NCI-H1436 treated with DMSO at 0.1 percent for 48 hours (cell line): ENCODE measurements at regions not wholly inside any gene's neighbourhood (a gene's known extent, or its start where the extent isn't known, plus 50 kb on each side); places are given as distances from the start of the nearest gene placed in this dataset.

ENCODE experiments used
- DNase-seq: peaks from one replicate; lab custom pipeline; 2025; lab: John Stamatoyannopoulos, UW

DNA sequence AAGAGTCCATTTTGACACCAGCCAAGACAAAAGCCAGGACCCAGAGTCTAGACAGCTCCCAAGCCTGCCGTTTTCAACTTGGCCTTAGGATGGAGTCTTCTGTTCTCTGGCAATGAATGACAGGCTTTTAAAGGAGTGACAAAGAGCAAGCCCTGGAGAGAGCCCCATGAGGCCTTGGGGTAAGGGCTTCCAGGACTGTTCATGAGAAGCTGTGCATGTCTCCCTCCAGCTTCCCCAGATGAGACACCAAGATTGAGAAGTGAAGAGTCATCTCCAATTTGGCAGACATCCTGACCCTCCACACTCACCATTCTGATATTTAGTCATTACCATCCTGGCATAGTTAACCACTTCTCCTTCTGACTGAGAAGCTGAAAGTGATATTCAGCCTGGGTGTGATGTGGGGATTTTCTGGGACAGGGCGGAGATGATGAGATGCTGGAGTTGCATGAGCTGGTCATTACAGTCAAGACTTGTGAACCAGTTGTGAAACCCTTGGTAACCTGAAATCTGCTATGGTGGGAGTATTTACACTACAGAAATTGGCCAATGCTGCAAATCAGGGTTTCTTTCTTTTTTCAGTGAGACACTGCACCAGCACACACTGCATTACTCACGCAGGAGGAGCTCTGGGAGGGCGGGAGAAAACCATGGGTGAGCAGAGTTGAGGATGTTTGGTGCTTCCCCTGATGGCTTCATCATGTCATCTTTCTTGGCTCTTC lies 77.8 kb downstream of the VCPKMT start:
- no peak for DNase-seq

DNA sequence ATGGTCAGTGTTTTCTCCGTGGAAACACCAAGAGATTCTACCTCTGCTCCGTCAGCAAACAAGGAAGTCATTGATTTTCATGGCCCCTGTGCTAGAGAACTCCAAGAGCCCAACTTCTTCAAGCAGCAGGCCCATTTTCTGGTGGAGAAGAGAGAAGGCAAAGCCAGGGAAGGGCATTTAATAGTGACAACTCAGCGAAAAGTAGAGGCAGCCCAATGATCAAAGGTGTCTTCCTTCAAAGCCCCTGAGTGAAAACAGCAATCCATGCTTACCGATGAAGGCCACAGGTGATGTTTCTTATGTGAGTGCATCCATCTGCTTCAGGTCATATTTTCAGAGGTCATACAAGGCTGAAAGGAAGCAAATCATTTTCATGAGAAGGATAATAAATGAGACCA lies 77.3 kb downstream of the VCPKMT start:
- no peak for DNase-seq

DNA sequence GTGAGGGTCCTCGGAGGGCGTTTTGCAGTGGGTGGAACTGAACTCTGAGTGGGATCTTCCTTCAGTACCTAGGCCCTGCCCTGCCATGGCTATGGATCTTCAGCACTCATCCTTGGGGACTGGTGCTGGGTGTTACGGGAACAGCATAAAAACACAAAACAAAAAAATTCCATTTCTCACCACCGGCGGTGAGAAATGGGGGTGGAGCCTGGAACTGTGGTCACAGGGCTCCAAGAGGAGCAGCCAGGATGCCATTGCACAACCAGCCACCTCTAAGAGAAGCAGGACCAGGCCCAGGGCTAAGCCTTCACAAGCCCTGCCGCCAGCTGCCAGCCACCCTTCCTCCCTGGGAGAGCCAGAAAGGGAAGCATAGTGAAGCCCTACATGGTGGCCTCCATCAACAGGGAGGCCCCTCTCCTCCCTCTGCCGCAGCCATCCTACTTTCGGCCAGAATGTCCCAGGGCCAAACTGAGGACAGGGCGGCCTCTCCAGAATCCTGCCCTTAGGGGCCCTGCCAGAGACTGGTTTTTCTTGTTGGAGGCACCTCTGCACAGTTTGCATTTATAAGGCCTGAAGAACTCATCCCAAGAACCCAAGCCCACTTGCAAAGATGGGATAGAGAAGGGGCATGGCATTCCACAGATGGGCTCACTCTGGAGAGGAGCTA lies 76.5 kb downstream of the VCPKMT start:
- no peak for DNase-seq

DNA sequence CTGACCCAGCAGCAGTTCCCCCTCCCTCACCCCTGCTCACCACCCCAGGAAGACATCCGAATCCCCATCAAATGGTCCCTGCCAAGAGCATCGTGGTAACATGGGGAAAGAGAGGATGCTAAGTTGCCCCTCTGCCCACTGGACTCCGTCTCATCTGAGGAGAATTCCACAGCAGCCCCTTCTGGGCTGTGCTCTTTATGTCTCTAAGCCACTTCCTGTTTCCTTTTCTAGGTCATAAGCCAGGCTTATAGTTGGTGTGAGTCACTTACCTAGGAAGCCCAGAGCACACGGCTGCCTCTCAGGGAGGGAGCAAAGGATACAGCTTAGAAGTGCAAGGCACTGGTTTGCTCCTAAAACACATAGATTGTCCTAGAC lies 76.0 kb downstream of the VCPKMT start:
- DNase-seq, result no peak

DNA sequence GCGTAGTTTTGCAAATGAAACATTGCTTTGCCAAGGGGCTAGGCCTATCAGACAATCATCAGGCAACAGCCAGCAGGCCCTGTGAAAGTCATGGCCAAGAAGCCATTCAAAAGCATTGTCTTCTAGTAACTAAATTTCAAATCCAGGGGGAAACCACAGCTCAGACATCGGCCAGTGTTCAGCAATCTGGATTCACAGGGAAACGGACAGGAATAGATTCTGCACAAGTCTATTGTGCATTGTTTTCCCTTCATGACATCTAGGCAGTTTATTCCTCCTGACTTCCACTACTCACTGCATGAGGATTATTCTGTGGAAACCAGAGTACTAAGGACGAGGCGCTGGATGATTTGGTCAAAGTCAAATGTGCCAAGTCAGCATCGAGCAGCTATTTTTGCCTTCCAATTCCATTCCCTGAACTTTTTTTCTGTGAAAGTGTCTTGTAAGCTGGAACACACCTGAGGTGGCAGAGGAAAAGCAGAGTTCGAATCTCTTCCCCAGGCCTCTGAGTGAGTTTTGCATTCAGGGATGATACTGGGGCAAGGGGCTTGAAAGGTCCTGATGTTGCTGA lies 75.4 kb downstream of the VCPKMT start:
- DNase-seq, result no peak

DNA sequence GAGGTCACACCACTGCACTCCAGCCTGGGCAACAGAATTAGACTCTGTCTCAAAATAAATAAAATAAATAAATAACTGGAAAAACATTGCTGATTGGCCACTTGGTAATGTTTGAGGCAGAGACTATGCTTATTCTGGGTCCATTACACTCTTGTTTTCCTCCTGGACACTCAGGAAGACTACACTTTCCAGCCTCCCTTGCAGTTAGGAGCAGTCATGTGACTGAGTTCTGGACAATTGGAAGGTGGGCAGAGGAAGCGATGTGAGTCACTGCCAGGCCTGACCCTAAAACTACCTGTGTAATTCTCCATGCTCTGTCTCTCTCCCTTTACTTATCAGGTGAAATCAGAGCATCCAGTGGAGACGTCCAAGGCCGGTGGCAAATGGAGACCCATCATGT lies 74.4 kb downstream of the VCPKMT start:
- DNase-seq, result no peak

DNA sequence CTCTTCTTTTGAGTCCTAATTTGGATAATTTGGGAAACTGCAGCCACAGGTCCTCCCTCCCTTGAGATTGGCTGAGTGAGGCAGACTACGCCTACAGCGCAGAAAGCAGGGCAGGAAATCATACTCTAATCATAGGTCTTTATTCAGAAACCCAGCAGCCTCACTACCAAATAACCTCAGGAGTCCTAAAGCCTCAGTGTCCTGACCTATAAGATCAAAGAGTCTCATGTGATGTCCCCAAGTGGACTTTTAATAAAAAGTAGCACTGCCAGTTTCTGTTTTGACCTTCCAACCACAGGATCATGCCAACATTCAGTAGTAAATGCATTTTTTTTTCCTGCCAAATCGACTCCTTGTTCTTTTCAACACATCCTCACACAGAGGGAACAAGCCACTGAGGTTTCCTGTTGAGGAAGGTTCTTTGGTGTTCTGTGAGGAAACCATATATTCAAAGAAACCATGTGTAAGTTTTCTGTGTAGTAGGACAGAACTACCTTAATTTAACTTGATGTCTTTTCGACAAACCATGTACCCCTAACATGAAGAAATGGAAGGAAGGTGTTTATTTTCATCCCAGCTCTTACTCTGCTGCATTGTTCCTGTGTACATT lies 72.2 kb downstream of the VCPKMT start:
- DNase-seq, result no peak

DNA sequence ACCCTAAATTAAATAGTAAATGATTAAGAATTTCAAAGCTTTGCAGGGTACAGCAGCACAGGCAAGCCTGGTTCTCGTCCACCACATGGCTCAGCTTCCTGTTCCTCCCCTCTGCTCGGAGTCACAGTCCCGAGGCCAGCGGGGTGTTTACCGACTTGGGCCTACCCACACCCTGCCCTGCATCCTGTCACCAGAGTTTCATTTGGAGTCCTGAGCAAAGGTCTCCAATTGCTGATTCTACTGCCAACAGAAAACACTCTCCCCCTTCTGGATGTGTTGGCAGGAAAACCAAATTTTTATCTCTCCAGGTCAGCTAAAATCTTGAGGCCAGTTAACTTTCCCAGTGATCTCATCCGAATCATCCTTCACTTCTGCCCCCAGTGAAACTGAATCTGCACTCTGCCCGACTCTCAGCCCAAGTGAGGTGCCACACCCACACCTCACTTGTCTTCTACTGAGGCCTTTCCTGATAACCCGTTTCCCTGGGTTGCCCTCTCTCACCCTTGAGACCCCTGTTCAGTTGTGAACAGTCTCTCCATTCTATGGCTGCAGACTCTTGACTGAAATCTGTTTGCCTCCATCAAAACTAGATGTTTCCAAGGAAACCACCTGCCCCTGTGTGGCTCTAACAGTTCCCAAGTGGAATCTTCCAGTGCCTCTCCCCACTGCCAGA lies 71.2 kb downstream of the VCPKMT start:
- DNase-seq, result no peak

DNA sequence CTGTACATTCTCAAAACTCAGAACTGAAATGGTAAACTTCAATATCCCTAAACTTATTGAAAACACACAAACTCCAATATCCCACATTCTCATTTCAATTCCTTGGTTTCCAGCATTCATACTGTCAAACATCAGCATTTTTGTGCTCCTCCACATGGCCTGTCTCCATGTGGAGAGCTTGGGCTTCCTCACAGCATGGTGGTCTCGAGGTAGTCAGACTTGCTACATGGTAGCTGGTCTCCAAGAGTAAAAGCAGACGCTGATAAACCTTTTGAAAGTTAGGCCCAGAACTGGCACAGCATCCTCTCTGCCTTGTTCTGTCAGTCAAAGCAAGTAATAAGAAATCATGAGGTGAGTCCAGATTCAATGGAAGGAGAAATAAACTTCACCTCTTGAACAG lies 70.5 kb downstream of the VCPKMT start:
- no peak for DNase-seq

DNA sequence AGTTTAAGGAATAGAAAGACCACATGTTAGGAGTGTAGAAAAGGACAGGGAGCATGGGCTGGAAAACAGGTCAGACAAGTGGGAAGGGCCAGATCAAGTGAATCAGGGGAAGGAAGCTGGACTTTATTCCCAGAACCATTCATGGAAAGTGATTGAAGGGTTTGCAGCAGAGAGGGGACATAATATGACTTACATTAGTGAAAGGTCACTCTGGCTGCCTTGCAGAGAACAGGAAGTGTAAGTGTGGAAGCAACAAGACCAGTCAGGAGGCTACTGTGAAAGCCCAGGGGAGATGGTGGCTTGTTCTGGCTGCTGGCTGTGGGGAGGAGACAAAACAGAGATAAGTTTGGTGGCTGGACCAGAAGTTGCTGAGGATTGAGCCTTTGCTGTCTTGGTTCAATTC lies 69.1 kb downstream of the VCPKMT start:
- DNase-seq, result no peak

DNA sequence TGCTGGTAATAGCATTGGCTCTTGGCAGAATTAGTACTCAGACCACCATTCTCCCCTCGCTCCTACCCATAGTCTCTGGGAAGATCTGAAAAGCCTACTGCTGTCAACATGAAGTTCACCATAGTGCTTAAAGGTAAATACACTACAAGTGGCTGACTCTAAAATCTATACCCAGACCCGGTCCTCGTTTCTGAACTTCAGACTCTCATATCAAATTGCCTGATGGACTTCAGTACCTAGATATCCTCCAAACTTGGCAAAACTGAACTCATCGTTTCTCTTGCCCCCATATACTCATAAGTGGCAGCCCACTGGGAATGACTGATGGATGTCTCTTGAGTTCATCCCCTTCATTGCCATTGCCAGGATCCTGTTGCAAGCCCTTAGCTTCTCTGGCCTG lies 67.3 kb downstream of the VCPKMT start:
- DNase-seq, result no peak

DNA sequence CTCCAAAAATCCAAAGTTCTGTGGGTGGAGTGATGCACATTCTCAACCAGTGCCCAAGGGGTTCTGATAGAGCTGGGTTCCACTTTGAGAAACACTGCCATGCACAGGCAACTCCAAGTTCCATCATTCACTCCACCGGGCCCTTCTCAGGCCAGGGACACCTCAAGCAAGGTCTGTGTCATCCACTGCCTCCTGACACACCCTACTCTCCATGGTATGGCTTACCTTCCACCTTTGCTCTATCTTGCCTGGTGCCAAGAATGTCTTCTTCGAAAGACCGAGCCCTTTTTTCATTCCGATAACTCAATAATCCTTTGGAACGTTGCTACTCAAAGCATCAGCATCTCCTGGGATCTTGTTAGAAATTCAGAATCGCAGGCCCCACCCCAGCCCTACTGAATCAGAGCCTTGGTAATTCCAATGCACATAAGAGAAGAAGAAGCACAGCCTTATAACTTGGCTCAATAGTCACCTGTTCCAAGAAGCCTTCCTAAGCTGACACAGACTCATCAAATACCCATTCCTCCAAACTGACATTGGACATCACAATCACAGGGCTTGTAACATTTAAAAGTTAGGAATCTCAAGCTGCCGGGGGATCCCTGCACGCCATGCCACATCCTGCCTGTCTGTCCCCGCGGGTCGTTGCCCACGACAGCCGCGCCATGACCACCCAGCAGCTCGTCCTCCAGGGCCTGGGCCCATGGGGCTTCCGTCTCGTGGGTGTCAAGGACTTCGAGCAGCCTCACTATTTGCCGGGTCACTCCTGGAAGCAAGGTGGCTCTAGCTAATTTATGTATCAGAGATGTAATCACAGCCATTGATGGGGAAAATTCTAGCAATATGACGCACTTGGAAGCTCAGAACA lies 66.4 kb downstream of the VCPKMT start:
- DNase-seq, result no peak

DNA sequence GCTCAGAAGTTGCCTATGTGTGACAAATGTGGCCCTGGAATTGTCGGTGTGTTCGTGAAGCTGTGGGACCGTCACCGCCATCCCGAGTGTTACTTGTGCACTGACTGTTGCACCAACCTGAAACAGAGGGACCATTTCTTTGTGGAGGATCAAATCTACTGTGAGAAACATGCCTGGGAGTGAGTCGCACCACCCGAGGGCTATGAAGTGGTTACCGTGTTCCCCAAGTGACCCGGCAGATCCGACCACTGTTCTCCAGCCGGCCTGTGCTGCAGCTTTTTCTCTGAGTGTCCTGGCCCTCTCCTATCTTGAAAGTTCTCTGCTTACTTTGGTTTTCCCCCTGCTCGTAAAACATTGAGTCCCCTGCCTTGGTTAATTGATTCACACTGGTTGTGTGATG lies 65.3 kb downstream of the VCPKMT start:
- no peak for DNase-seq

DNA sequence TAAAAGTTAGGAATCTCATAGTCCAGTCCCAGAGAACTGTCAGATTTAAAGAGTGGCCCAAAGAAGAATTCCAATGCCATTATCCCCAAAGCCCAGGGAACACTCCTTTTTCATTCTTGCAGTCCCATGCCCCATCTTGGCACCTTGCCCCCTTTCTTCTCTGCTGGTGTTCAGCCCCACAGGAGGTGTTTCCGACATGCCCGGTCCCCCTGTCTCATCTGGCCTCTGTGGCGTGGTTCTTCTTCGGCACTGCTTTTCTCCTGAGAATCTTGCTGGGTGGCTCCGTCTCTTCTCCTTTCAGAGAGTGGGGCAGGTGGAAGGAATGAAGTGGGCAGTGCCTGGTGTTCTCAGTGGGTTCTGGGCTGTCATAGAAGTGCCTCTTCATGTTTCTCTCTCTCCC lies 64.7 kb downstream of the VCPKMT start:
- no peak for DNase-seq

DNA sequence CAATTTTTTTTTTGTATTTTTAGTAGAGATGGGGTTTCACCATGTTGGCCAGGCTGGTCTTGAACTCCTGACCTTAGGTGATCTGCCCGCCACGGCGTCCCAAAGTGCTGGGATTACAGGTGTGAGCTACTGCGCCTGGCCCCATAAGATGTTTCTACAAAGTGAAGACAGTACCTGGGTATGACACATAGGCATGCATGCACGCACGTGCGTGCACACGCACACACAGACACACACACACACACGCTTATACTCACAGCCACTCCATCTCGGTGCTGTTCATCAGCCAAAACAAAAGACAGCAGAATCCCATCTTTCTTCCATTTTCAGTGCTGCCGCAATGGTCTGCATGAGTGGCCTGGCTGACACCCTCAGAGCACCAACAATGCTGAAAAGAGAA lies 63.9 kb downstream of the VCPKMT start:
- no peak for DNase-seq

DNA sequence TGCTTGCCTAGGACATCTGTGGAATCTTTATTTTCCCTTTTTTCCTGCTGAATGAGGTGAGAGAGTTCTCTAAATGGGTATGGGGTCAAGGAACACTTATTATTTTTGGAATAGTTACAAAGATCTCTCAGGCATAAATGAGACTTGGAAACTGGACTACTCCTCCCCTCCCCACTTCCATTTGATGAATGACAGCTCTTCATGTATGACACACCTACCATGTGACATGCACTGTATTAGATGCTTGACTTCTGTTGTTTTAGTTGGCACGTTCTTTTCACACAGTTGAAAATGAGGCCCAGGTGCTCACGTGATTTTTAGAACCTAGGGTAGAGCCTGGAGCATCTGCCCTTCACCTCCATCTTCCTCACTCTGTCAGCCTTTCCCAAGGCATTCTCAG lies 62.4 kb downstream of the VCPKMT start:
- DNase-seq, result no peak

DNA sequence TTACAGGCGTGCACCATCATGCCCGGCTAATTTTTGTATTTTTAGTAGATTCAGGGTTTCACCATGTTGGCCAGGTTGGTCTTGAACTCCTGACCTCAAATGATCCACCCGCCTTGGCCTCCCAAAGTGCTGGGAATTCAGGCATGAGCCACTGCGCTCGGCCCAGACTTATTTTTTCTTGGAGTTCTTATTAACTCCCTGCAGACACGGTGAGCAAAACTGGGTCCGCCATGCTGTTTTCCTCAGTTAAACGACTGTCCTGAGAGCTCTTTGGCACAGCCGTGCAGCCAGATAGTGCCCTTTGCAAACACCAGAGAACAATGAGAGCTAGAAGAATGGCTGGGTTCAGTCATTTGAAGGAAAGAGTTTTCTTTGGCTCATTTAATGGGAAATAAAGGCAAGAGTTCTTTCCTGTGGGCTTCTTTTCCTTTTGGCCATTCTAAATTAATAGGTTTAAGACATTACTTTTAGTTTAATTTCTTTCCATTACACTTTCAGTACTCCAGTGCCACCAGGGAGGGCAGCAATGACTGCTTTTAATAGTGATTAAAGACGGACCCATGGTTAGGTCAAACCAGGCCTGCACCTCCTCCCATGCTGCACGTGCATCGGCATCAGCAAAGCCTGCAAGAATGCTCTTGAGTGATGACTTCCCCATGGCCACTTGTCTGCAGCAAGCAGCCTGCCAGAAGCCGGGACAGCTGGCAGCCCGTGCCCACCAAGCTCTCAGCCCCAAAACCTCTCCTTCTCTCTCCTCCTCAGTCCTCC lies 60.7 kb downstream of the VCPKMT start:
- DNase-seq, result no peak

DNA sequence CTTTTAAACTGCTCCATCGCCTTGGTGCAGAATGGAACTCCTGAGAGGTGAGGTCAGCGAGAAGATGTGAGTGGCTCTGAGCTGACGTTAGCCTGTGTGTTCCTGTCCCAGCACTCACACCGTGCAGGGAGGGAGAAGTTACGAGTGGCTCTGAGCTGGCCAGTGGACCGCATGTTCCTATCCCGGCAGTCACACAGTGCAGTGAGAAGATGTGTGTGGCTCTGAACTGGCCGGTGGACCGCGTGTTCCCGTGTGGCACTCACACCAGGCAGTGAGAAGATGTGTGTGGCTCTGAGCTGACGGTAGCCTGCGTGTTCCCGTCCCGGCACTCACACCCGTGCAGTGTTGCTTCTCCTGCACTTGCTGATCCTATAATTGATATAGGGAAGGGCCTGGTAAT lies 59.9 kb downstream of the VCPKMT start:
- no peak for DNase-seq

DNA sequence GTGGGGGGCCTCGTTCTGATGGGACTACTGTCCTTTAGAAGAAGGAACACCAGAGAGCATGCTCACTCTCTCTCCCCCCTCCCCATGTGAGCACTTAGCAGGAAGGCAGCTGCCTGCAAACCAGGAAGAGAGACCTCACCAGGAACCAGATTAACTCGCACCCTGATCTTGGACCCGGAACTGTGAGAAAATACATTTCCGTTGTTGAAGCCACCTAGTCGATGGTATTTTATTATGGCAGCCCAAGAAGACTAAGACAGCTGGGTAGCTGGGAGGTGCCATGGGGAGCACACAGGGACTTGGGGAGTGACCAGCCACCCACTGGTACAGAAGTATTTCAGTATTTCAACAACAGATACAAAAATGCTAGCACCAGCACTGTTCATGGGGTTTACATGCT lies 59.0 kb downstream of the VCPKMT start:
- no peak for DNase-seq

DNA sequence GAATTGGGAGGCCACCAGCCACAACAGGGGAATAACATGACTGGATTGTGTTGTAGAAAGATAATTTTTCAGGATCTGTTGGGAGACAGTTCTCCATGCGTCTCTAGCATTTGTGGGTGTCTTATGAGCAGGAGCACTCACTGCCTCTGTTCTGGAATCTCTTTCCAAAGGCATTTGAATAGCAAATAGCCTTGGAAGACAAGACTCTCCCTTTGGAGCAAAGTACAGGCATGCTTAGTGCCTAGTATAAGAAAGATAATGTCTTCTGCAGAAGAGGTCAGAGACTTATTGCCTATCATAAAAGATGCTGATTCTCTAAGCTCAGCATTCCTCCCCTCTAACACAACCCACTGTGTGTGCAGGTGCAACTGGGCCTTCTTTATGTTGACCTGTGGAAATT lies 58.3 kb downstream of the VCPKMT start:
- no peak for DNase-seq
